Astrocyte (in vitro differentiated cells and primary cell): ENCODE measurements at regions not wholly inside any gene's neighbourhood (a gene's known extent, or its start where the extent isn't known, plus 50 kb on each side); places are given as distances from the start of the nearest gene placed in this dataset.

ENCODE experiments used
- CTCF ChIP-seq: IDR thresholded peaks from 2 replicates; pipeline ENCODE4 v1.5.1; 2011; ENCODE audit warnings: low read depth, mild to moderate bottlenecking, inconsistent platforms, low read length, moderate library complexity; ENCODE audit not compliant: insufficient read depth
- EZH2 ChIP-seq: IDR thresholded peaks from 2 replicates; pipeline ENCODE4 v1.6.1; 2012; ENCODE audit warnings: mild to moderate bottlenecking, low read length, inconsistent platforms; ENCODE audit not compliant: insufficient read depth

GRCh38 chr3:792630-793029 lies 300.2 kb upstream of the CNTN6 start:
- no peak for TF ChIP-seq EZH2
- TF ChIP-seq CTCF = no peak
